ENCODE measurements at regions not wholly inside any gene's neighbourhood (a gene's known extent, or its start where the extent isn't known, plus 50 kb on each side); places are given as distances from the start of the nearest gene placed in this dataset.

DNA sequence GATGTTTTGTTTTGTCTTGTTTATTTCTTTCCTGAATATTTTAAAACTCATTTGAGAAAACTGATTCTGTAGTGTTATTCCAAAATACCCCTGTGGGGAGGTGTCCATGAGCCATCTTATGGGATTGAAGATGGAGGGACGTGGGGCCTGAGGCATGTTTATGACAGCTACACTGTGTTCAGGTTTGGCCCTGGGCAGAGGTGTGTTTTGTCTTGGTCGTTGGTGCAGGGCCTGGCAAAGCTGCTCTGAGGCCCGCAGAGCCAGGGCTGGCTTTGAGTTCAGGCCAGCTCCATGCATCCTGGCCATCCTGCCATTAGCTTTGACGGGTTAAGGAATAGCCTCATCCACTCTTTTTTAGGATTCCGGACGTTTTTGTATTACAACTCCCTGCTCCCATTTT is 68.9 kb downstream of the TMEM18 start (continued):
- TF ChIP-seq, protein P1, sequence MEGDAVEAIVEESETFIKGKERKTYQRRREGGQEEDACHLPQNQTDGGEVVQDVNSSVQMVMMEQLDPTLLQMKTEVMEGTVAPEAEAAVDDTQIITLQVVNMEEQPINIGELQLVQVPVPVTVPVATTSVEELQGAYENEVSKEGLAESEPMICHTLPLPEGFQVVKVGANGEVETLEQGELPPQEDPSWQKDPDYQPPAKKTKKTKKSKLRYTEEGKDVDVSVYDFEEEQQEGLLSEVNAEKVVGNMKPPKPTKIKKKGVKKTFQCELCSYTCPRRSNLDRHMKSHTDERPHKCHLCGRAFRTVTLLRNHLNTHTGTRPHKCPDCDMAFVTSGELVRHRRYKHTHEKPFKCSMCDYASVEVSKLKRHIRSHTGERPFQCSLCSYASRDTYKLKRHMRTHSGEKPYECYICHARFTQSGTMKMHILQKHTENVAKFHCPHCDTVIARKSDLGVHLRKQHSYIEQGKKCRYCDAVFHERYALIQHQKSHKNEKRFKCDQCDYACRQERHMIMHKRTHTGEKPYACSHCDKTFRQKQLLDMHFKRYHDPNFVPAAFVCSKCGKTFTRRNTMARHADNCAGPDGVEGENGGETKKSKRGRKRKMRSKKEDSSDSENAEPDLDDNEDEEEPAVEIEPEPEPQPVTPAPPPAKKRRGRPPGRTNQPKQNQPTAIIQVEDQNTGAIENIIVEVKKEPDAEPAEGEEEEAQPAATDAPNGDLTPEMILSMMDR (IDR thresholded peaks at IDR 0.05 in 2 of 3, conservative IDR thresholded peaks at IDR 0.05 in 1 of 3; ENCODE audit: borderline replicate concordance in 1 of 3, insufficient read depth in 1 of 3, low read depth in 2 of 3, low read length in 2 of 3) = no peak
- no peak for TF ChIP-seq TCF7L2 (IDR thresholded peaks at IDR 0.05; ENCODE audit: borderline replicate concordance, extremely low read depth, insufficient read depth, insufficient read length)
- TF ChIP-seq POLR2A (IDR thresholded peaks at IDR 0.05; ENCODE audit: borderline replicate concordance, extremely low read depth, insufficient read depth, insufficient read length) = no peak
- TF ChIP-seq YY1 (IDR thresholded peaks at IDR 0.05; ENCODE audit: extremely low read depth, insufficient replicate concordance, low read depth, low read length) = no peak
- no peak for TF ChIP-seq ELF1 (IDR thresholded peaks at IDR 0.05; ENCODE audit: borderline replicate concordance, low read depth)
- TF ChIP-seq SRF (IDR thresholded peaks at IDR 0.05; ENCODE audit: low read depth) = no peak

DNA sequence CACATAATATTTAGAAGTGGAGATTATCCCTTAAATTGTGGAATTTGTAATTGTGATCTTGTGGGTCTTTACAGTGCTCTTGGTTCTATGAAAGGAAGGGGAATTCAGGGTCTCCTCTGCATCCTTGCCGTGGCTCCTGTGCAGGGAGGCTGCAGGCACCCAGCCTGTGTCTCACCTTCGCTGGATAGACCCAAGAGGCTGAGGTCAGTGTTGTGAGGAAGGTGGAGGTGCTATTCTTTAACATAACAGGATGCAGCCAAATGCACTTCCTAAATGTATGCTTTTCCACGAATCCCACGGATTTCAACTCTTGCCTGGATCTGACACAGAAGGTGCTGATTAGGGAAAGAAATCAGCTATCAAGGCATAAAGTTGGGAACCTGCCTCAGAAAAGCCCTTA is 69.5 kb downstream of the TMEM18 start:
- no TSS peak for BruUV-seq (replicated peaks)
- RAD21 ChIA-PET (ENCODE audit: low non-redundant PET in 1 of 2, low total read pairs in 2 of 2, uncharacterized antibody in 2 of 2, unreplicated experiment in 2 of 2) = no interaction called here
- no peak overlapping the region for H3K4me2 ChIP-seq (ENCODE audit: low read length)
- intact Hi-C loops (cut with micrococcal nuclease) = no loop called here
- peaks cover 0 to 17% of the 10 kb centered on the region in 2 experiments; a peak in 2 of 4 replicates for H3K4me1 ChIP-seq (ENCODE audit: control insufficient read depth in 1 of 2, insufficient read depth in 2 of 2, low read length in 2 of 2)
- no peaks in the 10 kb centered on the region for H3K79me2 ChIP-seq (ENCODE audit: insufficient read depth, low read length)
- no peak overlapping the region for H2AFZ ChIP-seq (ENCODE audit: low read depth, low read length, poor library complexity, severe bottlenecking)
- ATAC-seq (no peak), DNase-seq (ENCODE audit: low read depth, low spot score) (no peak)
- no peaks in the 10 kb centered on the region; the same call in 1 of the 2 replicates for H3K27me3 ChIP-seq (ENCODE audit: insufficient read depth, low read length)
- CTCF ChIA-PET = no interaction called here
- no peaks in the 10 kb centered on the region for H3K9me2 ChIP-seq (ENCODE audit: insufficient read depth)
- no peaks in the 10 kb centered on the region for H3K36me3 ChIP-seq (ENCODE audit: control insufficient read depth in 1 of 2, insufficient read depth in 2 of 2, low read length in 2 of 2)
- H3K9ac ChIP-seq (ENCODE audit: low read length) = no peak overlapping the region
- no peak overlapping the region for H3K27ac ChIP-seq (ENCODE audit: low read depth, low read length)
- peaks cover 0 to 4% of the 10 kb centered on the region in 2 experiments; a peak in 1 of 4 replicates for H3K9me3 ChIP-seq (ENCODE audit: control insufficient read depth in 1 of 2, insufficient read depth in 1 of 2, low read depth in 1 of 2, low read length in 2 of 2)
- POLR2A ChIA-PET = no interaction called here
- H3K4me3 ChIP-seq (replicated peaks in 1 of 2; ENCODE audit: low read depth in 1 of 2, low read length in 2 of 2) = no peak overlapping the region
- no peak for TF ChIP-seq RAD21 (IDR thresholded peaks at IDR 0.05; ENCODE audit: low read depth)
- TF ChIP-seq TCF7L2 (IDR thresholded peaks at IDR 0.05; ENCODE audit: borderline replicate concordance, extremely low read depth, insufficient read depth, insufficient read length) = no peak
- TF ChIP-seq, protein P1 (IDR thresholded peaks at IDR 0.05 in 2 of 3, conservative IDR thresholded peaks at IDR 0.05 in 1 of 3; ENCODE audit: borderline replicate concordance in 1 of 3, insufficient read depth in 1 of 3, low read depth in 2 of 3, low read length in 2 of 3) = no peak
- TF ChIP-seq ZFX (IDR thresholded peaks at IDR 0.05) = no peak
- TF ChIP-seq, protein P2, sequence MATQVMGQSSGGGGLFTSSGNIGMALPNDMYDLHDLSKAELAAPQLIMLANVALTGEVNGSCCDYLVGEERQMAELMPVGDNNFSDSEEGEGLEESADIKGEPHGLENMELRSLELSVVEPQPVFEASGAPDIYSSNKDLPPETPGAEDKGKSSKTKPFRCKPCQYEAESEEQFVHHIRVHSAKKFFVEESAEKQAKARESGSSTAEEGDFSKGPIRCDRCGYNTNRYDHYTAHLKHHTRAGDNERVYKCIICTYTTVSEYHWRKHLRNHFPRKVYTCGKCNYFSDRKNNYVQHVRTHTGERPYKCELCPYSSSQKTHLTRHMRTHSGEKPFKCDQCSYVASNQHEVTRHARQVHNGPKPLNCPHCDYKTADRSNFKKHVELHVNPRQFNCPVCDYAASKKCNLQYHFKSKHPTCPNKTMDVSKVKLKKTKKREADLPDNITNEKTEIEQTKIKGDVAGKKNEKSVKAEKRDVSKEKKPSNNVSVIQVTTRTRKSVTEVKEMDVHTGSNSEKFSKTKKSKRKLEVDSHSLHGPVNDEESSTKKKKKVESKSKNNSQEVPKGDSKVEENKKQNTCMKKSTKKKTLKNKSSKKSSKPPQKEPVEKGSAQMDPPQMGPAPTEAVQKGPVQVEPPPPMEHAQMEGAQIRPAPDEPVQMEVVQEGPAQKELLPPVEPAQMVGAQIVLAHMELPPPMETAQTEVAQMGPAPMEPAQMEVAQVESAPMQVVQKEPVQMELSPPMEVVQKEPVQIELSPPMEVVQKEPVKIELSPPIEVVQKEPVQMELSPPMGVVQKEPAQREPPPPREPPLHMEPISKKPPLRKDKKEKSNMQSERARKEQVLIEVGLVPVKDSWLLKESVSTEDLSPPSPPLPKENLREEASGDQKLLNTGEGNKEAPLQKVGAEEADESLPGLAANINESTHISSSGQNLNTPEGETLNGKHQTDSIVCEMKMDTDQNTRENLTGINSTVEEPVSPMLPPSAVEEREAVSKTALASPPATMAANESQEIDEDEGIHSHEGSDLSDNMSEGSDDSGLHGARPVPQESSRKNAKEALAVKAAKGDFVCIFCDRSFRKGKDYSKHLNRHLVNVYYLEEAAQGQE (IDR thresholded peaks at IDR 0.05; ENCODE audit: low read depth) = no peak
- TF ChIP-seq YY1 (IDR thresholded peaks at IDR 0.05; ENCODE audit: extremely low read depth, insufficient replicate concordance, low read depth, low read length) = no peak
- no peak for TF ChIP-seq EZH2phosphoT487 (IDR thresholded peaks at IDR 0.05; ENCODE audit: borderline replicate concordance)
- TF ChIP-seq SP1 (IDR thresholded peaks at IDR 0.05; ENCODE audit: low read depth) = no peak
- TF ChIP-seq, protein P3, sequence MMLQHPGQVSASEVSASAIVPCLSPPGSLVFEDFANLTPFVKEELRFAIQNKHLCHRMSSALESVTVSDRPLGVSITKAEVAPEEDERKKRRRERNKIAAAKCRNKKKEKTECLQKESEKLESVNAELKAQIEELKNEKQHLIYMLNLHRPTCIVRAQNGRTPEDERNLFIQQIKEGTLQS (IDR thresholded peaks at IDR 0.05) = no peak
- no peak for TF ChIP-seq POLR2A (IDR thresholded peaks at IDR 0.05; ENCODE audit: borderline replicate concordance, extremely low read depth, insufficient read depth, insufficient read length)
- no peaks in the 10 kb centered on the region for H4K20me1 ChIP-seq (ENCODE audit: insufficient read depth)

Data from HCT116 (cell line).